ENCODE measurements at regions not wholly inside any gene's neighbourhood (a gene's known extent, or its start where the extent isn't known, plus 50 kb on each side); places are given as distances from the start of the nearest gene placed in this dataset.

GRCh38 chr20:52676283-52676995 lies 295.7 kb upstream of the TSHZ2 start:
- intact Hi-C loops (cut with DNase I): no loop called here
- Histone ChIP-seq H3K9me3 (ENCODE audit: control insufficient read depth, low read length) (no peaks in the 10 kb centered on the region), H3K4me1 (ENCODE audit: control insufficient read depth, insufficient read depth, low read length) (no peaks in the 10 kb centered on the region), H3K27ac (ENCODE audit: low read length) (no peak overlapping the region), H3K4me3 (ENCODE audit: low read length) (no peak overlapping the region), H3K27me3 (ENCODE audit: control insufficient read depth, insufficient read depth) (no peaks in the 10 kb centered on the region)
- no peak for ATAC-seq
- DNase-seq: no peak
- 69% methylated on average over 13 of the region's 13 CpGs for WGBS

GRCh38 chr20:52675375-52675774 lies 296.8 kb upstream of the TSHZ2 start:
- no peak for DNase-seq
- Histone ChIP-seq H3K27me3 (ENCODE audit: control insufficient read depth, insufficient read depth) (no peaks in the 10 kb centered on the region), H3K9me3 (ENCODE audit: control insufficient read depth, low read length) (no peaks in the 10 kb centered on the region), H3K27ac (ENCODE audit: low read length) (no peak overlapping the region), H3K4me1 (ENCODE audit: control insufficient read depth, insufficient read depth, low read length) (no peaks in the 10 kb centered on the region), H3K4me3 (ENCODE audit: low read length) (no peak overlapping the region)
- ATAC-seq: no peak
- intact Hi-C loops (cut with DNase I): no loop called here
- WGBS: 78% methylated on average over 4 of the region's 4 CpGs

GRCh38 chr20:52668626-52669025 lies 303.5 kb upstream of the TSHZ2 start:
- 87% methylated on average over 3 of the region's 3 CpGs for WGBS
- Histone ChIP-seq H3K9me3 (ENCODE audit: control insufficient read depth, low read length) (no peaks in the 10 kb centered on the region), H3K27ac (ENCODE audit: low read length) (no peak overlapping the region), H3K27me3 (ENCODE audit: control insufficient read depth, insufficient read depth) (no peaks in the 10 kb centered on the region), H3K4me1 (ENCODE audit: control insufficient read depth, insufficient read depth, low read length) (no peaks in the 10 kb centered on the region), H3K4me3 (ENCODE audit: low read length) (no peak overlapping the region)
- intact Hi-C loops (cut with DNase I): no loop called here
- ATAC-seq (no peak), DNase-seq (no peak)

- DNase-seq (no peak), ATAC-seq (no peak)
- no peaks in the 10 kb centered on the region for H3K9me3 ChIP-seq (ENCODE audit: control insufficient read depth, low read length)
- H3K4me1 ChIP-seq (ENCODE audit: control insufficient read depth, insufficient read depth, low read length): no peaks in the 10 kb centered on the region
- intact Hi-C loops (cut with DNase I): no loop called here
- WGBS: 91% methylated on average over 5 of the region's 5 CpGs
- H3K27me3 ChIP-seq (ENCODE audit: control insufficient read depth, insufficient read depth): no peaks in the 10 kb centered on the region
- H3K27ac ChIP-seq (ENCODE audit: low read length): no peak overlapping the region
- no peak overlapping the region for H3K4me3 ChIP-seq (ENCODE audit: low read length)
Measured at GRCh38 chr20:52667358-52667757, 304.8 kb upstream of the TSHZ2 start.

GRCh38 chr20:52665441-52665840 lies 306.7 kb upstream of the TSHZ2 start:
- Histone ChIP-seq H3K9me3 (ENCODE audit: control insufficient read depth, low read length) (no peaks in the 10 kb centered on the region), H3K4me3 (ENCODE audit: low read length) (no peak overlapping the region), H3K27ac (ENCODE audit: low read length) (no peak overlapping the region), H3K4me1 (ENCODE audit: control insufficient read depth, insufficient read depth, low read length) (no peaks in the 10 kb centered on the region), H3K27me3 (ENCODE audit: control insufficient read depth, insufficient read depth) (no peaks in the 10 kb centered on the region)
- WGBS: 94% methylated on average over 1 of the region's 1 CpG
- no peak for ATAC-seq
- DNase-seq: no peak
- intact Hi-C loops (cut with DNase I): no loop called here

GRCh38 chr20:52655395-52655794 lies 316.8 kb upstream of the TSHZ2 start:
- no peak overlapping the region for H3K4me3 ChIP-seq (ENCODE audit: low read length)
- ATAC-seq: no peak
- intact Hi-C loops (cut with DNase I): no loop called here

GRCh38 chr20:52654567-52654966 lies 317.6 kb upstream of the TSHZ2 start:
- 36% methylated on average over 2 of the region's 2 CpGs for WGBS
- no peak for ATAC-seq
- Histone ChIP-seq H3K27me3 (ENCODE audit: control insufficient read depth, insufficient read depth) (no peaks in the 10 kb centered on the region), H3K27ac (ENCODE audit: low read length) (no peak overlapping the region), H3K4me1 (ENCODE audit: control insufficient read depth, insufficient read depth, low read length) (no peaks in the 10 kb centered on the region), H3K9me3 (ENCODE audit: control insufficient read depth, low read length) (no peaks in the 10 kb centered on the region), H3K4me3 (ENCODE audit: low read length) (no peak overlapping the region)
- intact Hi-C loops (cut with DNase I): no loop called here
- DNase-seq: no peak

More at GRCh38 chr20:52655395-52655794, 316.8 kb upstream of the TSHZ2 start:
- Histone ChIP-seq H3K4me1 (ENCODE audit: control insufficient read depth, insufficient read depth, low read length) (no peaks in the 10 kb centered on the region), H3K27ac (ENCODE audit: low read length) (no peak overlapping the region), H3K27me3 (ENCODE audit: control insufficient read depth, insufficient read depth) (no peaks in the 10 kb centered on the region), H3K9me3 (ENCODE audit: control insufficient read depth, low read length) (no peaks in the 10 kb centered on the region)
- DNase-seq: no peak
- WGBS: 90% methylated on average over 3 of the region's 3 CpGs

- DNase-seq (no peak), ATAC-seq (no peak)
- no peak overlapping the region for H3K4me3 ChIP-seq (ENCODE audit: low read length)
- 75% methylated on average over 3 of the region's 3 CpGs for WGBS
- intact Hi-C loops (cut with DNase I): no loop called here
- no peak overlapping the region for H3K27ac ChIP-seq (ENCODE audit: low read length)
- no peaks in the 10 kb centered on the region for H3K27me3 ChIP-seq (ENCODE audit: control insufficient read depth, insufficient read depth)
- no peaks in the 10 kb centered on the region for H3K9me3 ChIP-seq (ENCODE audit: control insufficient read depth, low read length)
- no peaks in the 10 kb centered on the region for H3K4me1 ChIP-seq (ENCODE audit: control insufficient read depth, insufficient read depth, low read length)
Measured at GRCh38 chr20:52652271-52652670, 319.9 kb upstream of the TSHZ2 start.

- DNase-seq (no peak), ATAC-seq (no peak)
- Histone ChIP-seq H3K4me3 (ENCODE audit: low read length) (no peak overlapping the region), H3K27me3 (ENCODE audit: control insufficient read depth, insufficient read depth) (no peaks in the 10 kb centered on the region), H3K9me3 (ENCODE audit: control insufficient read depth, low read length) (no peaks in the 10 kb centered on the region), H3K4me1 (ENCODE audit: control insufficient read depth, insufficient read depth, low read length) (no peaks in the 10 kb centered on the region), H3K27ac (ENCODE audit: low read length) (no peak overlapping the region)
- intact Hi-C loops (cut with DNase I): no loop called here
Measured at GRCh38 chr20:52649727-52650126, 322.4 kb upstream of the TSHZ2 start.

GRCh38 chr20:52645822-52646221 lies 326.3 kb upstream of the TSHZ2 start:
- DNase-seq: no peak
- H3K27me3 ChIP-seq (ENCODE audit: control insufficient read depth, insufficient read depth): no peaks in the 10 kb centered on the region
- H3K4me1 ChIP-seq (ENCODE audit: control insufficient read depth, insufficient read depth, low read length): no peaks in the 10 kb centered on the region
- WGBS: 92% methylated on average over 1 of the region's 1 CpG
- H3K27ac ChIP-seq (ENCODE audit: low read length): no peak overlapping the region
- no peak overlapping the region for H3K4me3 ChIP-seq (ENCODE audit: low read length)
- H3K9me3 ChIP-seq (ENCODE audit: control insufficient read depth, low read length): no peaks in the 10 kb centered on the region
- ATAC-seq: no peak
- intact Hi-C loops (cut with DNase I): no loop called here

- ATAC-seq (no peak), DNase-seq (no peak)
- Histone ChIP-seq H3K9me3 (ENCODE audit: control insufficient read depth, low read length) (no peaks in the 10 kb centered on the region), H3K27me3 (ENCODE audit: control insufficient read depth, insufficient read depth) (no peaks in the 10 kb centered on the region), H3K4me3 (ENCODE audit: low read length) (no peak overlapping the region), H3K27ac (ENCODE audit: low read length) (no peak overlapping the region), H3K4me1 (ENCODE audit: control insufficient read depth, insufficient read depth, low read length) (no peaks in the 10 kb centered on the region)
- intact Hi-C loops (cut with DNase I): no loop called here
- WGBS: 83% methylated on average over 3 of the region's 3 CpGs
Measured at GRCh38 chr20:52643034-52643433, 329.1 kb upstream of the TSHZ2 start.

GRCh38 chr20:52637201-52637600 lies 335.0 kb upstream of the TSHZ2 start:
- ATAC-seq (no peak), DNase-seq (no peak)
- H3K27me3 ChIP-seq (ENCODE audit: control insufficient read depth, insufficient read depth): no peaks in the 10 kb centered on the region
- no peak overlapping the region for H3K27ac ChIP-seq (ENCODE audit: low read length)
- 97% methylated on average over 3 of the region's 3 CpGs for WGBS
- H3K4me3 ChIP-seq (ENCODE audit: low read length): no peak overlapping the region
- intact Hi-C loops (cut with DNase I): no loop called here
- no peaks in the 10 kb centered on the region for H3K4me1 ChIP-seq (ENCODE audit: control insufficient read depth, insufficient read depth, low read length)
- H3K9me3 ChIP-seq (ENCODE audit: control insufficient read depth, low read length): no peaks in the 10 kb centered on the region

Data from right cardiac atrium (tissue), 5 donors.